HepG2 (cell line): ENCODE measurements at regions not wholly inside any gene's neighbourhood (a gene's known extent, or its start where the extent isn't known, plus 50 kb on each side); places are given as distances from the start of the nearest gene placed in this dataset.
A peak's percentile ranks its signal among the peaks of the same experiment; 100 is the strongest.

Source experiments
- JUNB ChIP-seq: sonication (generic); formaldehyde crosslinking; IDR thresholded peaks from 2 replicates; pipeline ENCODE4 v1.8.0; 2022; ENCODE audit warnings: missing genetic modification reagents, mild to moderate bottlenecking, borderline replicate concordance
- LCORL ChIP-seq, 2 experiments: fragments of 450-650 bp in 1 of 2; sonication (generic) in 1 of 2; formaldehyde crosslinking in 1 of 2; IDR thresholded peaks; 2 replicates each; pipeline versions ENCODE4 v1.5.0 to v1.6.1; 2017 to 2020; ENCODE audit warnings: antibody characterized with exemption in 1 of 2, missing genetic modification reagents in 1 of 2
- U2AF1 ChIP-seq: fragments of 200-400 bp; formaldehyde crosslinking; optimal IDR thresholded peaks from 2 replicates; pipeline ENCODE3; 2017; ENCODE audit warnings: mild to moderate bottlenecking, low read depth, low read length
- ZNF205 ChIP-seq: IDR thresholded peaks from 2 replicates; pipeline ENCODE4 v1.6.1; 2018; ENCODE audit warnings: missing biosample characterization, missing genetic modification reagents
- ZNF589 ChIP-seq: sonication (generic); formaldehyde crosslinking; conservative IDR thresholded peaks from 2 replicates; pipeline ENCODE4 v1.8.0; 2022; ENCODE audit warnings: mild to moderate bottlenecking, moderate library complexity, missing genetic modification reagents
- ZSCAN25 ChIP-seq: sonication (generic); formaldehyde crosslinking; IDR thresholded peaks from 2 replicates; pipeline ENCODE4 v1.8.0; 2022; ENCODE audit warnings: mild to moderate bottlenecking, missing genetic modification reagents
- TF ChIP-seq, protein P1 (sequence below): sonication (generic); formaldehyde crosslinking; conservative IDR thresholded peaks from 2 replicates; pipeline ENCODE4 v1.4.0; 2020; ENCODE audit warnings: missing genetic modification reagents
- TF ChIP-seq, protein P2 (sequence below): sonication (generic); formaldehyde crosslinking; IDR thresholded peaks from 2 replicates; pipeline ENCODE4 v1.4.0; 2020; ENCODE audit warnings: missing genetic modification reagents
- TF ChIP-seq, protein P3 (sequence below): sonication (generic); formaldehyde crosslinking; IDR thresholded peaks from 2 replicates; pipeline ENCODE4 v1.8.0; 2022; ENCODE audit warnings: missing genetic modification reagents, low read depth, mild to moderate bottlenecking, borderline replicate concordance
- TF ChIP-seq, protein P4 (sequence below): sonication (generic); formaldehyde crosslinking; IDR thresholded peaks from 2 replicates; pipeline ENCODE4 v1.4.0; 2020; ENCODE audit warnings: mild to moderate bottlenecking, missing genetic modification reagents
- TF ChIP-seq, protein P5 (sequence below): sonication (generic); formaldehyde crosslinking; IDR thresholded peaks from one replicate; pipeline ENCODE4 v1.5.1; 2020; ENCODE audit warnings: mild to moderate bottlenecking, missing genetic modification reagents; ENCODE audit errors: not compliant biosample characterization
- TF ChIP-seq, protein P6 (sequence below): sonication (generic); formaldehyde crosslinking; IDR thresholded peaks from 2 replicates; pipeline ENCODE4 v1.4.0; 2020; ENCODE audit warnings: missing genetic modification reagents, borderline replicate concordance

DNA sequence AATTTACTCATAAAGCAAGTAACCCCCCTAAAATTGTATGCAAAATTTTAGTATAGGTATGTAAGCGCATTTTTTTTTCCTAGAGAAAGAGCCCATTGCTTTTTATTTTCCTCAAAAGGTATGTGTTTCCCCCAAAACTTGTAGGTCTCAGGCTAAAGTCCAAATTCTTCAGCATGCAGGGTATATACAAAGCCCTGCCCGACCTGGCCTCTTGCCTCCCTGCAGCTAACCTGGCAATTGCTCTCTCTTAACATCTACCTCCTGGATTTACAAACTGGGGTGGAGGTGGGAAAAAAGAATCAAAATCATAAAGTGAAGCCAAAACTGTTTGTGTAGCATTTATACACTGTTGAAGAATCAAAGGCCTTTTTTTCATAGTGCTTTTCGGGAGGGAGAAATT is 107.8 kb downstream of the KCNRG start (continued):
- TF ChIP-seq, protein P1, sequence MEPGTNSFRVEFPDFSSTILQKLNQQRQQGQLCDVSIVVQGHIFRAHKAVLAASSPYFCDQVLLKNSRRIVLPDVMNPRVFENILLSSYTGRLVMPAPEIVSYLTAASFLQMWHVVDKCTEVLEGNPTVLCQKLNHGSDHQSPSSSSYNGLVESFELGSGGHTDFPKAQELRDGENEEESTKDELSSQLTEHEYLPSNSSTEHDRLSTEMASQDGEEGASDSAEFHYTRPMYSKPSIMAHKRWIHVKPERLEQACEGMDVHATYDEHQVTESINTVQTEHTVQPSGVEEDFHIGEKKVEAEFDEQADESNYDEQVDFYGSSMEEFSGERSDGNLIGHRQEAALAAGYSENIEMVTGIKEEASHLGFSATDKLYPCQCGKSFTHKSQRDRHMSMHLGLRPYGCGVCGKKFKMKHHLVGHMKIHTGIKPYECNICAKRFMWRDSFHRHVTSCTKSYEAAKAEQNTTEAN (CRISPR knock-in tag) = no peak
- TF ChIP-seq LCORL (IDR thresholded peaks at IDR 0.05) (no peak), LCORL (CRISPR knock-in tag; IDR thresholded peaks at IDR 0.05) (peak; percentile 61; the same call in 1 of the 2 replicates), U2AF1 (no peak), JUNB (CRISPR knock-in tag) (no peak), ZNF589 (CRISPR knock-in tag) (no peak), ZSCAN25 (CRISPR knock-in tag) (no peak), ZNF205 (no peak)
- TF ChIP-seq, protein P2, sequence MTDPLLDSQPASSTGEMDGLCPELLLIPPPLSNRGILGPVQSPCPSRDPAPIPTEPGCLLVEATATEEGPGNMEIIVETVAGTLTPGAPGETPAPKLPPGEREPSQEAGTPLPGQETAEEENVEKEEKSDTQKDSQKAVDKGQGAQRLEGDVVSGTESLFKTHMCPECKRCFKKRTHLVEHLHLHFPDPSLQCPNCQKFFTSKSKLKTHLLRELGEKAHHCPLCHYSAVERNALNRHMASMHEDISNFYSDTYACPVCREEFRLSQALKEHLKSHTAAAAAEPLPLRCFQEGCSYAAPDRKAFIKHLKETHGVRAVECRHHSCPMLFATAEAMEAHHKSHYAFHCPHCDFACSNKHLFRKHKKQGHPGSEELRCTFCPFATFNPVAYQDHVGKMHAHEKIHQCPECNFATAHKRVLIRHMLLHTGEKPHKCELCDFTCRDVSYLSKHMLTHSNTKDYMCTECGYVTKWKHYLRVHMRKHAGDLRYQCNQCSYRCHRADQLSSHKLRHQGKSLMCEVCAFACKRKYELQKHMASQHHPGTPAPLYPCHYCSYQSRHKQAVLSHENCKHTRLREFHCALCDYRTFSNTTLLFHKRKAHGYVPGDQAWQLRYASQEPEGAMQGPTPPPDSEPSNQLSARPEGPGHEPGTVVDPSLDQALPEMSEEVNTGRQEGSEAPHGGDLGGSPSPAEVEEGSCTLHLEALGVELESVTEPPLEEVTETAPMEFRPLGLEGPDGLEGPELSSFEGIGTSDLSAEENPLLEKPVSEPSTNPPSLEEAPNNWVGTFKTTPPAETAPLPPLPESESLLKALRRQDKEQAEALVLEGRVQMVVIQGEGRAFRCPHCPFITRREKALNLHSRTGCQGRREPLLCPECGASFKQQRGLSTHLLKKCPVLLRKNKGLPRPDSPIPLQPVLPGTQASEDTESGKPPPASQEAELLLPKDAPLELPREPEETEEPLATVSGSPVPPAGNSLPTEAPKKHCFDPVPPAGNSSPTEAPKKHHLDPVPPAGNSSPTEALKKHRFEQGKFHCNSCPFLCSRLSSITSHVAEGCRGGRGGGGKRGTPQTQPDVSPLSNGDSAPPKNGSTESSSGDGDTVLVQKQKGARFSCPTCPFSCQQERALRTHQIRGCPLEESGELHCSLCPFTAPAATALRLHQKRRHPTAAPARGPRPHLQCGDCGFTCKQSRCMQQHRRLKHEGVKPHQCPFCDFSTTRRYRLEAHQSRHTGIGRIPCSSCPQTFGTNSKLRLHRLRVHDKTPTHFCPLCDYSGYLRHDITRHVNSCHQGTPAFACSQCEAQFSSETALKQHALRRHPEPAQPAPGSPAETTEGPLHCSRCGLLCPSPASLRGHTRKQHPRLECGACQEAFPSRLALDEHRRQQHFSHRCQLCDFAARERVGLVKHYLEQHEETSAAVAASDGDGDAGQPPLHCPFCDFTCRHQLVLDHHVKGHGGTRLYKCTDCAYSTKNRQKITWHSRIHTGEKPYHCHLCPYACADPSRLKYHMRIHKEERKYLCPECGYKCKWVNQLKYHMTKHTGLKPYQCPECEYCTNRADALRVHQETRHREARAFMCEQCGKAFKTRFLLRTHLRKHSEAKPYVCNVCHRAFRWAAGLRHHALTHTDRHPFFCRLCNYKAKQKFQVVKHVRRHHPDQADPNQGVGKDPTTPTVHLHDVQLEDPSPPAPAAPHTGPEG = no peak
- TF ChIP-seq, protein P3, sequence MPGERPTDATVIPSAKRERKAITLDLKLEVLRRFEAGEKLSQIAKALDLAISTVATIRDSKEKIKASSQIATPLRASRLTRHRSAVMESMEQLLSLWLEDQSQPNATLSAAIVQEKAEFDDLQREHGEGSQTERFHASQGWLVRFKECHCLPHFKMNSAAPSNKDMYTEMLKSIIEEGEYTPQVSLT (CRISPR knock-in tag) = no peak
- TF ChIP-seq, protein P4, sequence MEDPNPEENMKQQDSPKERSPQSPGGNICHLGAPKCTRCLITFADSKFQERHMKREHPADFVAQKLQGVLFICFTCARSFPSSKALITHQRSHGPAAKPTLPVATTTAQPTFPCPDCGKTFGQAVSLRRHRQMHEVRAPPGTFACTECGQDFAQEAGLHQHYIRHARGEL (CRISPR knock-in tag) = no peak
- TF ChIP-seq, protein P5, sequence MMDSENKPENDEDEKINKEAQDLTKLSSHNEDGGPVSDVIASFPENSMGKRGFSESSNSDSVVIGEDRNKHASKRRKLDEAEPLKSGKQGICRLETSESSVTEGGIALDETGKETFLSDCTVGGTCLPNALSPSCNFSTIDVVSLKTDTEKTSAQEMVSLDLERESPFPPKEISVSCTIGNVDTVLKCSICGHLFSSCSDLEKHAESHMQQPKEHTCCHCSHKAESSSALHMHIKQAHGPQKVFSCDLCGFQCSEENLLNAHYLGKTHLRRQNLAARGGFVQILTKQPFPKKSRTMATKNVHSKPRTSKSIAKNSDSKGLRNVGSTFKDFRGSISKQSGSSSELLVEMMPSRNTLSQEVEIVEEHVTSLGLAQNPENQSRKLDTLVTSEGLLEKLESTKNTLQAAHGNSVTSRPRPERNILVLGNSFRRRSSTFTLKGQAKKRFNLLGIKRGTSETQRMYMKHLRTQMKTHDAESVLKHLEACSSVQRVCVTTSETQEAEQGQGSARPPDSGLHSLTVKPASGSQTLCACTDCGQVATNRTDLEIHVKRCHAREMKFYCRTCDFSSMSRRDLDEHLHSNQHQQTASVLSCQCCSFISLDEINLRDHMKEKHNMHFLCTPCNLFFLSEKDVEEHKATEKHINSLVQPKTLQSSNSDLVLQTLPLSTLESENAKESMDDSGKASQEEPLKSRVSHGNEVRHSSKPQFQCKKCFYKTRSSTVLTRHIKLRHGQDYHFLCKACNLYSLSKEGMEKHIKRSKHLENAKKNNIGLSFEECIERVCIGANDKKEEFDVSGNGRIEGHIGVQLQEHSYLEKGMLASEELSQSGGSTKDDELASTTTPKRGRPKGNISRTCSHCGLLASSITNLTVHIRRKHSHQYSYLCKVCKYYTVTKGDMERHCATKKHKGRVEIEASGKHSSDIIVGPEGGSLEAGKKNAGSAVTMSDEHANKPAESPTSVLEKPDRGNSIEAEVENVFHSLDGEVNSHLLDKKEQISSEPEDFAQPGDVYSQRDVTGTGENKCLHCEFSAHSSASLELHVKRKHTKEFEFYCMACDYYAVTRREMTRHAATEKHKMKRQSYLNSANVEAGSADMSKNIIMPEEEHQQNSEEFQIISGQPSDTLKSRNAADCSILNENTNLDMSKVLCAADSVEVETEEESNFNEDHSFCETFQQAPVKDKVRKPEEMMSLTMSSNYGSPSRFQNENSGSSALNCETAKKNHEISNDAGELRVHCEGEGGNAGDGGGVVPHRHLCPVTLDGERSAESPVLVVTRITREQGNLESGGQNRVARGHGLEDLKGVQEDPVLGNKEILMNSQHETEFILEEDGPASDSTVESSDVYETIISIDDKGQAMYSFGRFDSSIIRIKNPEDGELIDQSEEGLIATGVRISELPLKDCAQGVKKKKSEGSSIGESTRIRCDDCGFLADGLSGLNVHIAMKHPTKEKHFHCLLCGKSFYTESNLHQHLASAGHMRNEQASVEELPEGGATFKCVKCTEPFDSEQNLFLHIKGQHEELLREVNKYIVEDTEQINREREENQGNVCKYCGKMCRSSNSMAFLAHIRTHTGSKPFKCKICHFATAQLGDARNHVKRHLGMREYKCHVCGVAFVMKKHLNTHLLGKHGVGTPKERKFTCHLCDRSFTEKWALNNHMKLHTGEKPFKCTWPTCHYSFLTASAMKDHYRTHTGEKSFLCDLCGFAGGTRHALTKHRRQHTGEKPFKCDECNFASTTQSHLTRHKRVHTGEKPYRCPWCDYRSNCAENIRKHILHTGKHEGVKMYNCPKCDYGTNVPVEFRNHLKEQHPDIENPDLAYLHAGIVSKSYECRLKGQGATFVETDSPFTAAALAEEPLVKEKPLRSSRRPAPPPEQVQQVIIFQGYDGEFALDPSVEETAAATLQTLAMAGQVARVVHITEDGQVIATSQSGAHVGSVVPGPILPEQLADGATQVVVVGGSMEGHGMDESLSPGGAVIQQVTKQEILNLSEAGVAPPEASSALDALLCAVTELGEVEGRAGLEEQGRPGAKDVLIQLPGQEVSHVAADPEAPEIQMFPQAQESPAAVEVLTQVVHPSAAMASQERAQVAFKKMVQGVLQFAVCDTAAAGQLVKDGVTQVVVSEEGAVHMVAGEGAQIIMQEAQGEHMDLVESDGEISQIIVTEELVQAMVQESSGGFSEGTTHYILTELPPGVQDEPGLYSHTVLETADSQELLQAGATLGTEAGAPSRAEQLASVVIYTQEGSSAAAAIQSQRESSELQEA (CRISPR knock-in tag) = no peak
- TF ChIP-seq, protein P6, sequence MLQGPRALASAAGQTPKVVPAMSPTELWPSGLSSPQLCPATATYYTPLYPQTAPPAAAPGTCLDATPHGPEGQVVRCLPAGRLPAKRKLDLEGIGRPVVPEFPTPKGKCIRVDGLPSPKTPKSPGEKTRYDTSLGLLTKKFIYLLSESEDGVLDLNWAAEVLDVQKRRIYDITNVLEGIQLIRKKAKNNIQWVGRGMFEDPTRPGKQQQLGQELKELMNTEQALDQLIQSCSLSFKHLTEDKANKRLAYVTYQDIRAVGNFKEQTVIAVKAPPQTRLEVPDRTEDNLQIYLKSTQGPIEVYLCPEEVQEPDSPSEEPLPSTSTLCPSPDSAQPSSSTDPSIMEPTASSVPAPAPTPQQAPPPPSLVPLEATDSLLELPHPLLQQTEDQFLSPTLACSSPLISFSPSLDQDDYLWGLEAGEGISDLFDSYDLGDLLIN (CRISPR knock-in tag) = no peak
